MM.1S (cell line): ENCODE measurements at regions not wholly inside any gene's neighbourhood (a gene's known extent, or its start where the extent isn't known, plus 50 kb on each side); places are given as distances from the start of the nearest gene placed in this dataset.
"Not testable (repeated sequence)": the region's sequence is repeated elsewhere in the genome, so short reads cannot be mapped to it uniquely, and the experiment has no call there.

Source experiments
- DNase-seq: peaks from one replicate; pipeline ENCODE4 v3.0.0-alpha.2; 2015
- H2AFZ ChIP-seq: fragments of 300-600 bp; sonication (generic); 2 replicates; pipeline ENCODE4 v1.6.0; 2016; ENCODE audit warnings: antibody characterized with exemption, low read length
- H3F3A ChIP-seq: fragments of 300-600 bp; sonication (generic); 2 replicates; pipeline ENCODE4 v1.6.1; 2016; ENCODE audit warnings: mild to moderate bottlenecking, antibody characterized with exemption, low read length, moderate library complexity, mixed read lengths; ENCODE audit not compliant: insufficient read depth
- H3K27ac ChIP-seq: fragments of 300-600 bp; sonication (generic); 2 replicates; pipeline ENCODE4 v1.5.1; 2016; ENCODE audit warnings: mild to moderate bottlenecking, low read length
- H3K27me3 ChIP-seq: fragments of 300-600 bp; sonication (generic); replicated peaks from 2 replicates; pipeline ENCODE4 v1.6.0; 2016; ENCODE audit warnings: low read length; ENCODE audit not compliant: insufficient read depth
- H3K36me3 ChIP-seq: fragments of 300-600 bp; sonication (generic); replicated peaks from 2 replicates; pipeline ENCODE4 v1.6.1; 2016; ENCODE audit warnings: mild to moderate bottlenecking, low read length, mixed read lengths; ENCODE audit not compliant: insufficient read depth
- H3K4me1 ChIP-seq: fragments of 300-600 bp; sonication (generic); 2 replicates; pipeline ENCODE4 v1.6.1; 2016; ENCODE audit warnings: low read length, mixed read lengths
- H3K4me2 ChIP-seq: fragments of 300-600 bp; sonication (generic); 2 replicates; pipeline ENCODE4 v1.6.0; 2016; ENCODE audit warnings: low read depth, low read length
- H3K4me3 ChIP-seq: fragments of 300-600 bp; sonication (generic); 2 replicates; pipeline ENCODE4 v1.5.1; 2016; ENCODE audit warnings: low read length, mixed read lengths
- H3K79me2 ChIP-seq: fragments of 300-600 bp; sonication (generic); 2 replicates; pipeline ENCODE4 v1.6.1; 2016; ENCODE audit warnings: mixed run types, low read length, mixed read lengths
- H3K9ac ChIP-seq: fragments of 300-600 bp; sonication (generic); 2 replicates; pipeline ENCODE4 v1.6.1; 2016; ENCODE audit warnings: low read length, mixed read lengths
- H3K9me2 ChIP-seq: fragments of 300-600 bp; sonication (generic); replicated peaks from 2 replicates; pipeline ENCODE4 v1.6.1; 2016; ENCODE audit warnings: mild to moderate bottlenecking, low read length, mixed read lengths; ENCODE audit not compliant: insufficient read depth
- H3K9me3 ChIP-seq: fragments of 300-600 bp; sonication (generic); replicated peaks from 2 replicates; pipeline ENCODE4 v1.6.1; 2016; ENCODE audit warnings: mild to moderate bottlenecking, low read length, mixed read lengths; ENCODE audit not compliant: insufficient read depth
- H4K20me1 ChIP-seq: fragments of 300-600 bp; sonication (generic); 2 replicates; pipeline ENCODE4 v1.6.1; 2016; ENCODE audit warnings: mild to moderate bottlenecking, low read length, moderate library complexity, mixed read lengths; ENCODE audit not compliant: insufficient read depth
- CTCF ChIP-seq: fragments of 300-600 bp; sonication (generic); IDR thresholded peaks from 2 replicates; pipeline ENCODE4 v1.5.1; 2016; ENCODE audit warnings: antibody characterized with exemption, low read length, mixed read lengths
- EZH2 ChIP-seq: fragments of 300-600 bp; sonication (generic); optimal IDR thresholded peaks from 2 replicates; pipeline ENCODE3; 2017; ENCODE audit warnings: low read depth, mild to moderate bottlenecking, antibody characterized with exemption, low read length, mixed read lengths
- EZH2phosphoT487 ChIP-seq: fragments of 300-600 bp; sonication (generic); IDR thresholded peaks from 2 replicates; pipeline ENCODE4 v1.6.1; 2018; ENCODE audit warnings: antibody characterized with exemption, low read length

GRCh38 chr12:86389949-86390348 is 133.8 kb upstream of the MGAT4C start:
- Histone ChIP-seq H3F3A (no peaks in the 10 kb centered on the region), H2AFZ (no peak overlapping the region), H3K27me3 (no peaks in the 10 kb centered on the region), H3K36me3 (no peaks in the 10 kb centered on the region), H3K4me2 (no peak overlapping the region), H4K20me1 (no peaks in the 10 kb centered on the region), H3K4me1 (no peaks in the 10 kb centered on the region), H3K9ac (no peak overlapping the region), H3K9me3 (no peaks in the 10 kb centered on the region), H3K79me2 (no peaks in the 10 kb centered on the region), H3K27ac (no peak overlapping the region), H3K9me2 (no peaks in the 10 kb centered on the region), H3K4me3 (no peak overlapping the region)
- no peak for TF ChIP-seq CTCF
- no peak for TF ChIP-seq EZH2
- TF ChIP-seq EZH2phosphoT487 = no peak
- DNase-seq = no peak

DNA sequence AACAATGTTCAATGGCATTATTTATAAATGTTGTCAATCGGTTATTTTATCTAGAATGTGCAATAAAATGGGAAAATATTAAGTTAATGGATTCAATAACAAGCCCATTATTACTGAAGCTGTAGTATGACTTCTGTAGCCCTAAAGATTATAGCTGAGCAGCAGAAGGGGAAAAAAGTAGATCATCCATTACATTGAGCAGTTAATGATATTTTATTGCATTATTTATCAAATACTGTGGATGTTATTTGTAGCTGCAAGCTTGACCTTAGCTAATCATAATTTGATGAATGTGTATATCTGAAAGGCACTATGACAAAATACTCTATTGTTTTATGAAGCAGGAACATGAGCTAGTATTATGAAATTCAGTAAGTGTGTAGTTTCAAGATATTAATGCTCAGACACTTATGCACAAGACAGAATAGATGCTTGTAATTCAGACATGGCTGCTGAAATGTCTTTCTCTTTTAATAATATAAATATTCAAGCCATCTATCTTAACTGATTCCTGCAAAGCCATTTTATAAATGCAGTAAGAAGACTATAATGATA is 131.5 kb upstream of the MGAT4C start:
- Histone ChIP-seq H3K9me2 (no peaks in the 10 kb centered on the region), H2AFZ (no peak overlapping the region), H3K27ac (no peak overlapping the region), H3K4me2 (no peak overlapping the region), H3K9me3 (no peaks in the 10 kb centered on the region), H3K4me3 (no peak overlapping the region), H3K9ac (no peak overlapping the region), H3K36me3 (no peaks in the 10 kb centered on the region), H3K4me1 (no peaks in the 10 kb centered on the region), H4K20me1 (no peaks in the 10 kb centered on the region), H3K79me2 (no peaks in the 10 kb centered on the region), H3F3A (no peaks in the 10 kb centered on the region), H3K27me3 (no peaks in the 10 kb centered on the region)
- DNase-seq = no peak
- no peak for TF ChIP-seq CTCF
- TF ChIP-seq EZH2phosphoT487 = no peak
- TF ChIP-seq EZH2 = no peak

GRCh38 chr12:86383759-86384158 is 127.6 kb upstream of the MGAT4C start:
- H3K4me1 ChIP-seq, H4K20me1 ChIP-seq, H3K36me3 ChIP-seq, H3K9ac ChIP-seq, H3K27ac ChIP-seq, DNase-seq, H3K9me2 ChIP-seq, H3K4me3 ChIP-seq, H3K9me3 ChIP-seq, H2AFZ ChIP-seq, H3K27me3 ChIP-seq, H3F3A ChIP-seq, H3K79me2 ChIP-seq, H3K4me2 ChIP-seq: not testable (repeated sequence)

DNA sequence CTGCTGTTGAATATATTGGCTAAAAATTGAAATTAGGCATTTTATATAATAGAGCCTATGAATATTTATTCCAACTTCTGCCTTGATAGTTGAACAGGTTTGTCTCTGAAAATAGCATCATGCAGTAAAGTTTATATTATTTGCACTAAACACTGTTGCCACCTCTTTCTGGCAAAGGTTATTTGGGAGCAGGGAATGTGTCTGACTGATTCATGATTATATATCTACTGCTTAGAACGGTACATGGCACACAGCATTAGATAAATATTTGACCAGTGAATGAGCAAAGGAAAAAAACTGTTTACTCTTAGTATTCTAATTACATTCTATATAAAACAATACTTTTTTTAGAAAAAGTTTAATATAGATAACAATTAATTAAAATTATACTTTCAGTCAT is 123.1 kb upstream of the MGAT4C start:
- no peaks in the 10 kb centered on the region for H3K27me3 ChIP-seq
- no peak for TF ChIP-seq EZH2
- no peak for TF ChIP-seq CTCF
- TF ChIP-seq EZH2phosphoT487 = no peak
- no peak for DNase-seq
- H3K79me2 ChIP-seq = no peaks in the 10 kb centered on the region
- H3K9me3 ChIP-seq = no peaks in the 10 kb centered on the region
- no peaks in the 10 kb centered on the region for H3F3A ChIP-seq
- H3K4me1 ChIP-seq = no peaks in the 10 kb centered on the region
- no peak overlapping the region for H3K9ac ChIP-seq
- no peak overlapping the region for H3K4me3 ChIP-seq
- no peak overlapping the region for H3K4me2 ChIP-seq
- no peaks in the 10 kb centered on the region for H3K9me2 ChIP-seq
- no peaks in the 10 kb centered on the region for H3K36me3 ChIP-seq
- no peaks in the 10 kb centered on the region for H4K20me1 ChIP-seq
- H2AFZ ChIP-seq = no peak overlapping the region
- H3K27ac ChIP-seq = no peak overlapping the region
